Small intestine (tissue), 7 donors: ENCODE measurements at regions not wholly inside any gene's neighbourhood (a gene's known extent, or its start where the extent isn't known, plus 50 kb on each side); places are given as distances from the start of the nearest gene placed in this dataset.
"Not testable (repeated sequence)": the region's sequence is repeated elsewhere in the genome, so short reads cannot be mapped to it uniquely, and the experiment has no call there.

Experiments
- DNase-seq, 2 donors: peaks; one replicate each; pipeline versions ENCODE4 v3.0.0 to v3.0.0-alpha.2; 2013
- FAIRE-seq: peaks from 2 replicates; lab custom pipeline; 2012; peaks lifted over from hg19 to GRCh38; lab: Jason Lieb, UNC
- H3K27ac ChIP-seq, 3 donors: one replicate each; pipeline ENCODE4 v1.5.1; 2013; ENCODE audit warnings: low read length in 2 of 3, mild to moderate bottlenecking in 2 of 3, control low read depth in 1 of 3, inconsistent platforms in 1 of 3, low read depth in 1 of 3, moderate library complexity in 1 of 3
- H3K27me3 ChIP-seq, 3 donors: one replicate each; pipeline ENCODE4 v1.6.1; 2013; ENCODE audit warnings: low read length in 3 of 3, inconsistent platforms in 1 of 3; ENCODE audit not compliant: control insufficient read depth in 3 of 3, insufficient read depth in 3 of 3
- H3K36me3 ChIP-seq, 3 donors: one replicate each; pipeline ENCODE4 v1.6.1; 2013; ENCODE audit warnings: low read length in 3 of 3, inconsistent platforms in 1 of 3, low read depth in 1 of 3, mild to moderate bottlenecking in 1 of 3, moderate library complexity in 1 of 3; ENCODE audit not compliant: control insufficient read depth in 3 of 3, insufficient read depth in 2 of 3
- H3K4me1 ChIP-seq, 3 donors: one replicate each; pipeline ENCODE4 v1.6.1; 2013; ENCODE audit warnings: low read length in 2 of 3, inconsistent platforms in 1 of 3, low read depth in 1 of 3, mild to moderate bottlenecking in 1 of 3, moderate library complexity in 1 of 3; ENCODE audit not compliant: control insufficient read depth in 3 of 3, insufficient read depth in 2 of 3
- H3K4me3 ChIP-seq, 3 donors: one replicate each; pipeline ENCODE4 v1.5.1; 2013; ENCODE audit warnings: low read length in 3 of 3, control low read depth in 1 of 3, inconsistent platforms in 1 of 3, low read depth in 1 of 3, mild to moderate bottlenecking in 1 of 3, moderate library complexity in 1 of 3
- H3K9me3 ChIP-seq, 2 donors: one replicate each; pipeline ENCODE4 v1.6.1; 2013; ENCODE audit warnings: low read depth in 1 of 2, low read length in 1 of 2; ENCODE audit not compliant: control insufficient read depth in 2 of 2, insufficient read depth in 1 of 2
- WGBS, 3 donors: extraction: QIAGEN DNeasy Blood & Tissue Kit; methylation state at CpG; one replicate each; pipeline ENCODE4 v1.1.7; 2013; 5-methylcytosine and 5-hydroxymethylcytosine counted together
- donor health status: healthy with polysubstance abuse.
- donor health status: control.
- donor health status: control.
- donor health status: Bipolar disorder and iron deficiency.
- donor health status: healthy.

GRCh38 chr11:135008001-135008405 is 596.0 kb upstream of the B3GAT1 start:
- Histone ChIP-seq H3K9me3 (no peaks in the 10 kb centered on the region), H3K4me1 (peaks cover 0 to 3% (median 0%) of the 10 kb centered on the region in 3 donors), H3K4me3 (no peak overlapping the region), H3K27me3 (no peaks in the 10 kb centered on the region), H3K27ac (peak overlapping the region in 1 of 3 donors; percentile 21), H3K36me3 (no peaks in the 10 kb centered on the region)
- FAIRE-seq, result no peak
- DNase-seq, result peak; percentile 12 to 48
- 4 to 17% (median 14%) methylated on average over 4 of the region's 4 CpGs for WGBS, 3 donors

GRCh38 chr11:135006800-135007199 is 594.8 kb upstream of the B3GAT1 start:
- Histone ChIP-seq H3K27me3 (no peaks in the 10 kb centered on the region), H3K36me3 (no peaks in the 10 kb centered on the region), H3K4me1 (peaks cover 0 to 3% (median 0%) of the 10 kb centered on the region in 3 donors), H3K9me3 (no peaks in the 10 kb centered on the region), H3K27ac (no peak overlapping the region), H3K4me3 (no peak overlapping the region)
- WGBS, 3 donors, result 62 to 77% (median 66%) methylated on average over 4 of the region's 4 CpGs
- FAIRE-seq (no peak), DNase-seq (no peak)

GRCh38 chr11:135004495-135004894 is 592.5 kb upstream of the B3GAT1 start:
- Histone ChIP-seq H3K27ac (no peak overlapping the region), H3K9me3 (no peaks in the 10 kb centered on the region), H3K36me3 (no peaks in the 10 kb centered on the region), H3K4me1 (peaks cover 0 to 3% (median 0%) of the 10 kb centered on the region in 3 donors), H3K4me3 (no peak overlapping the region), H3K27me3 (no peaks in the 10 kb centered on the region)
- FAIRE-seq, result no peak
- 58 to 82% (median 73%) methylated on average over 5 of the region's 5 CpGs for WGBS, 3 donors
- DNase-seq, result no peak

GRCh38 chr11:135002236-135002635 is 590.2 kb upstream of the B3GAT1 start:
- no peaks in the 10 kb centered on the region for H3K27me3 ChIP-seq
- no peaks in the 10 kb centered on the region for H3K4me1 ChIP-seq
- H3K9me3 ChIP-seq, result no peaks in the 10 kb centered on the region
- H3K36me3 ChIP-seq, result no peaks in the 10 kb centered on the region
- H3K27ac ChIP-seq, result no peak overlapping the region
- no peak for DNase-seq
- H3K4me3 ChIP-seq, result no peak overlapping the region
- FAIRE-seq, result no peak

GRCh38 chr11:135001581-135001980 is 589.5 kb upstream of the B3GAT1 start:
- Histone ChIP-seq H3K27ac (no peak overlapping the region), H3K36me3 (no peaks in the 10 kb centered on the region), H3K27me3 (no peaks in the 10 kb centered on the region), H3K9me3 (no peaks in the 10 kb centered on the region), H3K4me3 (no peak overlapping the region), H3K4me1 (no peaks in the 10 kb centered on the region)
- DNase-seq (no peak), FAIRE-seq (no peak)
- 91 to 97% (median 93%) methylated on average over 2 of the region's 2 CpGs for WGBS, 3 donors

- WGBS, 3 donors, result 78 to 82% (median 82%) methylated on average over 5 of the region's 5 CpGs
- H3K9me3 ChIP-seq, FAIRE-seq, H3K27me3 ChIP-seq, DNase-seq, H3K4me3 ChIP-seq, H3K36me3 ChIP-seq, H3K4me1 ChIP-seq, H3K27ac ChIP-seq: not testable (repeated sequence)
These were observed 589.0 kb upstream of the B3GAT1 start for GRCh38 chr11:135001065-135001464.

- Histone ChIP-seq H3K27me3 (no peaks in the 10 kb centered on the region), H3K4me1 (no peaks in the 10 kb centered on the region), H3K9me3 (no peaks in the 10 kb centered on the region), H3K27ac (no peak overlapping the region), H3K36me3 (no peaks in the 10 kb centered on the region), H3K4me3 (no peak overlapping the region)
- 44 to 66% (median 65%) methylated on average over 6 of the region's 6 CpGs for WGBS, 3 donors
- no peak for DNase-seq
- no peak for FAIRE-seq
These were observed 587.5 kb upstream of the B3GAT1 start for GRCh38 chr11:134999590-134999989.

- H3K4me1 ChIP-seq, result no peaks in the 10 kb centered on the region
- H3K36me3 ChIP-seq, result no peaks in the 10 kb centered on the region
- DNase-seq, result no peak
- H3K9me3 ChIP-seq, result no peaks in the 10 kb centered on the region
- no peak overlapping the region for H3K27ac ChIP-seq
- H3K27me3 ChIP-seq, result peaks cover 0 to 3% (median 0%) of the 10 kb centered on the region in 3 donors
- FAIRE-seq, result no peak
- no peak overlapping the region for H3K4me3 ChIP-seq
- WGBS, 3 donors, result 88 to 93% (median 90%) methylated on average over 11 of the region's 11 CpGs
These were observed 585.7 kb upstream of the B3GAT1 start for GRCh38 chr11:134997652-134998320.

GRCh38 chr11:134995741-134996140 is 583.7 kb upstream of the B3GAT1 start:
- Histone ChIP-seq H3K36me3 (no peaks in the 10 kb centered on the region), H3K4me3 (no peak overlapping the region), H3K4me1 (peaks cover 0 to 5% (median 0%) of the 10 kb centered on the region in 3 donors), H3K27ac (no peak overlapping the region), H3K27me3 (peaks cover 0 to 3% (median 0%) of the 10 kb centered on the region in 3 donors), H3K9me3 (no peaks in the 10 kb centered on the region)
- 47 to 71% (median 64%) methylated on average over 5 of the region's 5 CpGs for WGBS, 3 donors
- no peak for DNase-seq
- FAIRE-seq, result no peak
